ENCODE measurements at regions not wholly inside any gene's neighbourhood (a gene's known extent, or its start where the extent isn't known, plus 50 kb on each side); places are given as distances from the start of the nearest gene placed in this dataset.

- no peak overlapping the region for H2AFZ ChIP-seq (ENCODE audit: low read length)
- H3K4me3 ChIP-seq (ENCODE audit: low read length, poor library complexity, severe bottlenecking) = no peak overlapping the region
- H3K9me3 ChIP-seq (ENCODE audit: insufficient read depth, low read depth, low read length) = no peaks in the 10 kb centered on the region
- H3K4me1 ChIP-seq (ENCODE audit: insufficient read depth, low read length, poor library complexity, severe bottlenecking) = peaks cover 9% of the 10 kb centered on the region
- no peaks in the 10 kb centered on the region for H3K36me3 ChIP-seq (ENCODE audit: insufficient read depth, low read length)
- H4K20me1 ChIP-seq (ENCODE audit: insufficient read depth, low read length, poor library complexity, severe bottlenecking) = no peaks in the 10 kb centered on the region
- TF ChIP-seq EZH2phosphoT487 (IDR thresholded peaks at IDR 0.05; ENCODE audit: borderline replicate concordance) (no peak), CTCF (conservative IDR thresholded peaks at IDR 0.05; ENCODE audit: low read length) (no peak)
- no peaks in the 10 kb centered on the region for H3K27me3 ChIP-seq (ENCODE audit: insufficient read depth, low read length, poor library complexity, severe bottlenecking)
- H3K79me2 ChIP-seq (ENCODE audit: insufficient read depth, low read length) = no peaks in the 10 kb centered on the region
- H3K4me2 ChIP-seq (ENCODE audit: low read depth, low read length, poor library complexity, severe bottlenecking) = no peak overlapping the region
- no peaks in the 10 kb centered on the region for H3K9me2 ChIP-seq (replicated peaks; ENCODE audit: low read depth, low read length)
- H3K9ac ChIP-seq (ENCODE audit: low read depth, low read length, poor library complexity, severe bottlenecking) = no peak overlapping the region
- no peaks in the 10 kb centered on the region for H3F3A ChIP-seq (ENCODE audit: low read depth)
Measured at GRCh38 chr2:120787822-120788700, 52.4 kb downstream of the GLI2 start.

GRCh38 chr2:120791243-120791961 is 55.7 kb downstream of the GLI2 start:
- no peak overlapping the region for H3K9ac ChIP-seq (ENCODE audit: low read depth, low read length, poor library complexity, severe bottlenecking)
- no peaks in the 10 kb centered on the region for H3K27me3 ChIP-seq (ENCODE audit: insufficient read depth, low read length, poor library complexity, severe bottlenecking)
- H3K4me1 ChIP-seq (ENCODE audit: insufficient read depth, low read length, poor library complexity, severe bottlenecking) = no peaks in the 10 kb centered on the region
- H3K9me3 ChIP-seq (ENCODE audit: insufficient read depth, low read depth, low read length) = no peaks in the 10 kb centered on the region
- H3K79me2 ChIP-seq (ENCODE audit: insufficient read depth, low read length) = no peaks in the 10 kb centered on the region
- H3K9me2 ChIP-seq (replicated peaks; ENCODE audit: low read depth, low read length) = no peaks in the 10 kb centered on the region
- H2AFZ ChIP-seq (ENCODE audit: low read length) = no peak overlapping the region
- no peak overlapping the region for H3K4me2 ChIP-seq (ENCODE audit: low read depth, low read length, poor library complexity, severe bottlenecking)
- no peaks in the 10 kb centered on the region for H3K36me3 ChIP-seq (ENCODE audit: insufficient read depth, low read length)
- TF ChIP-seq EZH2phosphoT487 (IDR thresholded peaks at IDR 0.05; ENCODE audit: borderline replicate concordance) = no peak
- TF ChIP-seq CTCF (conservative IDR thresholded peaks at IDR 0.05; ENCODE audit: low read length) = no peak
- H3K4me3 ChIP-seq (ENCODE audit: low read length, poor library complexity, severe bottlenecking) = no peak overlapping the region
- no peaks in the 10 kb centered on the region for H4K20me1 ChIP-seq (ENCODE audit: insufficient read depth, low read length, poor library complexity, severe bottlenecking)
- no peaks in the 10 kb centered on the region for H3F3A ChIP-seq (ENCODE audit: low read depth)

- Histone ChIP-seq H4K20me1 (ENCODE audit: insufficient read depth, low read length, poor library complexity, severe bottlenecking) (no peaks in the 10 kb centered on the region), H3K9ac (ENCODE audit: low read depth, low read length, poor library complexity, severe bottlenecking) (no peak overlapping the region), H2AFZ (ENCODE audit: low read length) (no peak overlapping the region), H3K79me2 (ENCODE audit: insufficient read depth, low read length) (no peaks in the 10 kb centered on the region), H3K4me3 (ENCODE audit: low read length, poor library complexity, severe bottlenecking) (no peak overlapping the region), H3K27me3 (ENCODE audit: insufficient read depth, low read length, poor library complexity, severe bottlenecking) (no peaks in the 10 kb centered on the region), H3K9me3 (ENCODE audit: insufficient read depth, low read depth, low read length) (no peaks in the 10 kb centered on the region), H3K9me2 (replicated peaks; ENCODE audit: low read depth, low read length) (no peaks in the 10 kb centered on the region), H3F3A (ENCODE audit: low read depth) (no peaks in the 10 kb centered on the region), H3K4me1 (ENCODE audit: insufficient read depth, low read length, poor library complexity, severe bottlenecking) (no peaks in the 10 kb centered on the region), H3K4me2 (ENCODE audit: low read depth, low read length, poor library complexity, severe bottlenecking) (no peak overlapping the region), H3K36me3 (ENCODE audit: insufficient read depth, low read length) (no peaks in the 10 kb centered on the region)
- TF ChIP-seq EZH2phosphoT487 (IDR thresholded peaks at IDR 0.05; ENCODE audit: borderline replicate concordance) (no peak), CTCF (conservative IDR thresholded peaks at IDR 0.05; ENCODE audit: low read length) (no peak)
Measured at GRCh38 chr2:120791962-120792297, 56.3 kb downstream of the GLI2 start.
